ENCODE measurements at regions not wholly inside any gene's neighbourhood (a gene's known extent, or its start where the extent isn't known, plus 50 kb on each side); places are given as distances from the start of the nearest gene placed in this dataset.

- TF ChIP-seq, protein P1, sequence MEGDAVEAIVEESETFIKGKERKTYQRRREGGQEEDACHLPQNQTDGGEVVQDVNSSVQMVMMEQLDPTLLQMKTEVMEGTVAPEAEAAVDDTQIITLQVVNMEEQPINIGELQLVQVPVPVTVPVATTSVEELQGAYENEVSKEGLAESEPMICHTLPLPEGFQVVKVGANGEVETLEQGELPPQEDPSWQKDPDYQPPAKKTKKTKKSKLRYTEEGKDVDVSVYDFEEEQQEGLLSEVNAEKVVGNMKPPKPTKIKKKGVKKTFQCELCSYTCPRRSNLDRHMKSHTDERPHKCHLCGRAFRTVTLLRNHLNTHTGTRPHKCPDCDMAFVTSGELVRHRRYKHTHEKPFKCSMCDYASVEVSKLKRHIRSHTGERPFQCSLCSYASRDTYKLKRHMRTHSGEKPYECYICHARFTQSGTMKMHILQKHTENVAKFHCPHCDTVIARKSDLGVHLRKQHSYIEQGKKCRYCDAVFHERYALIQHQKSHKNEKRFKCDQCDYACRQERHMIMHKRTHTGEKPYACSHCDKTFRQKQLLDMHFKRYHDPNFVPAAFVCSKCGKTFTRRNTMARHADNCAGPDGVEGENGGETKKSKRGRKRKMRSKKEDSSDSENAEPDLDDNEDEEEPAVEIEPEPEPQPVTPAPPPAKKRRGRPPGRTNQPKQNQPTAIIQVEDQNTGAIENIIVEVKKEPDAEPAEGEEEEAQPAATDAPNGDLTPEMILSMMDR (IDR thresholded peaks at IDR 0.05 in 8 of 11, conservative IDR thresholded peaks at IDR 0.05 in 3 of 11), result no peak
- no peak for TF ChIP-seq POLR2A (IDR thresholded peaks at IDR 0.05)
- TF ChIP-seq POLR2AphosphoS5 (IDR thresholded peaks at IDR 0.05), result no peak
Observed at GRCh38 chr18:61082976-61083630, 250.1 kb upstream of the CDH20 start.
